ENCODE measurements at regions not wholly inside any gene's neighbourhood (a gene's known extent, or its start where the extent isn't known, plus 50 kb on each side); places are given as distances from the start of the nearest gene placed in this dataset.

DNA sequence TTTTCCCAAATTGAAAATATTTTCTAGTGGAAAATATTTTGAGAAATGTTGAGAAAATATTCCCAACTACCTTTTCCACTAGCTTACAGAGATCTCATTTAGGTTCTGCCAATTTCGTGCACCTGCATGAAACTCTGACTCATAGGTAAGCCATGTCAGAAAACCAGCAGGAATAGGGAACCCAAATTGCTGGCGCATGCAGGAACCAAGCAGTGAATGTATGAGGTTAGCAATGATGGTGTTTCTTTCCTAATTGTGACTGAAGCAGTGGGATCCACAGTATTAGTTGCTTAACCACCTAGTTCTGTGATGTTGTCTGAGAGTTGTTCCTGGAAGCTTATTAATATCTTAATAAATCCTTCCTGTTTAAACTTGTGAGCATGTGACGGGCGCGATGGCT is 381.0 kb upstream of the TRAM1L1 start:
- intact Hi-C loops (cut with micrococcal nuclease), result no loop called here
- no peak for ATAC-seq
- no peak overlapping the region for H3K9ac ChIP-seq (ENCODE audit: low read length)

DNA sequence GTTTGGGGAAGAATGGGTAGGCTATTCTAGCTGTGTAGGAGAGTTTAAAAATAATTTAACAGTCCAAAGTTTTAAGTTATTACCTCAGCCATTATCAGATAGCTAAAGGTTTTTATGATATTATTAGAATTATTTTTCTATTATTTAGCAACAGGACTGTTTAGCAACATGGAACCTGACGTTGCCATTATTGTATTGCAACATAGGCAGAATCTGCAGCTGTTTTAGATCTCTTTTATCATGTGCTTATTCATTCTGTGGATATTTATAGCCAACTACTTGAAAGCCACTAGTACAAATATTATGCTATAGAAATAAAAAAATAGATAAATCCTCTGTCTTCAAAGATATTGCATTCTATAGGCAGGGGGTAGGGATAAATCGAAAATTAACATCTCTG is 382.0 kb upstream of the TRAM1L1 start:
- ATAC-seq (no peak), DNase-seq (no peak)
- H3K4me2 ChIP-seq (ENCODE audit: low read length), result no peak overlapping the region
- H4K20me1 ChIP-seq (ENCODE audit: low read length), result no peaks in the 10 kb centered on the region
- no TSS peak for BruUV-seq (replicated peaks)
- H3K9me2 ChIP-seq (replicated peaks; ENCODE audit: low read length), result no peaks in the 10 kb centered on the region
- no peak overlapping the region for H3K4me3 ChIP-seq (ENCODE audit: low read length)
- no peaks in the 10 kb centered on the region for H3K36me3 ChIP-seq (ENCODE audit: low read depth, low read length)
- no peak for TF ChIP-seq EZH2phosphoT487 (IDR thresholded peaks at IDR 0.05; ENCODE audit: borderline replicate concordance, low read length)
- TF ChIP-seq, protein P1, sequence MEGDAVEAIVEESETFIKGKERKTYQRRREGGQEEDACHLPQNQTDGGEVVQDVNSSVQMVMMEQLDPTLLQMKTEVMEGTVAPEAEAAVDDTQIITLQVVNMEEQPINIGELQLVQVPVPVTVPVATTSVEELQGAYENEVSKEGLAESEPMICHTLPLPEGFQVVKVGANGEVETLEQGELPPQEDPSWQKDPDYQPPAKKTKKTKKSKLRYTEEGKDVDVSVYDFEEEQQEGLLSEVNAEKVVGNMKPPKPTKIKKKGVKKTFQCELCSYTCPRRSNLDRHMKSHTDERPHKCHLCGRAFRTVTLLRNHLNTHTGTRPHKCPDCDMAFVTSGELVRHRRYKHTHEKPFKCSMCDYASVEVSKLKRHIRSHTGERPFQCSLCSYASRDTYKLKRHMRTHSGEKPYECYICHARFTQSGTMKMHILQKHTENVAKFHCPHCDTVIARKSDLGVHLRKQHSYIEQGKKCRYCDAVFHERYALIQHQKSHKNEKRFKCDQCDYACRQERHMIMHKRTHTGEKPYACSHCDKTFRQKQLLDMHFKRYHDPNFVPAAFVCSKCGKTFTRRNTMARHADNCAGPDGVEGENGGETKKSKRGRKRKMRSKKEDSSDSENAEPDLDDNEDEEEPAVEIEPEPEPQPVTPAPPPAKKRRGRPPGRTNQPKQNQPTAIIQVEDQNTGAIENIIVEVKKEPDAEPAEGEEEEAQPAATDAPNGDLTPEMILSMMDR (conservative IDR thresholded peaks at IDR 0.05; ENCODE audit: low read depth, low read length), result no peak
- no peak for TF ChIP-seq EZH2 (IDR thresholded peaks at IDR 0.05; ENCODE audit: low read length, unreplicated experiment)
- no peaks in the 10 kb centered on the region for H3K4me1 ChIP-seq (ENCODE audit: insufficient read depth, low read length)
- no peaks in the 10 kb centered on the region for H3K9me3 ChIP-seq (ENCODE audit: low read length)
- no peak overlapping the region for H2AFZ ChIP-seq (ENCODE audit: low read length)
- H3F3A ChIP-seq (ENCODE audit: low read length, unreplicated experiment), result no peaks in the 10 kb centered on the region
- intact Hi-C loops (cut with micrococcal nuclease), result no loop called here
- POLR2A ChIA-PET (ENCODE audit: unreplicated experiment), result no interaction called here
- H3K79me2 ChIP-seq (ENCODE audit: low read length), result no peaks in the 10 kb centered on the region
- no peak overlapping the region for H3K9ac ChIP-seq (ENCODE audit: low read length)
- H3K27ac ChIP-seq (ENCODE audit: low read length), result no peak overlapping the region
- CTCF ChIA-PET, result no interaction called here
- H3K27me3 ChIP-seq (ENCODE audit: low read length), result no peaks in the 10 kb centered on the region

More for the DNA sequence above, 381.0 kb upstream of the TRAM1L1 start:
- H3K9me2 ChIP-seq (replicated peaks; ENCODE audit: low read length), result no peaks in the 10 kb centered on the region
- H3F3A ChIP-seq (ENCODE audit: low read length, unreplicated experiment), result no peaks in the 10 kb centered on the region
- H3K27ac ChIP-seq (ENCODE audit: low read length), result no peak overlapping the region
- no TSS peak for BruUV-seq (replicated peaks)
- no peak overlapping the region for H3K4me3 ChIP-seq (ENCODE audit: low read length)
- CTCF ChIA-PET, result no interaction called here
- TF ChIP-seq, protein P1 (conservative IDR thresholded peaks at IDR 0.05; ENCODE audit: low read depth, low read length), result no peak
- TF ChIP-seq EZH2 (IDR thresholded peaks at IDR 0.05; ENCODE audit: low read length, unreplicated experiment) (no peak), EZH2phosphoT487 (IDR thresholded peaks at IDR 0.05; ENCODE audit: borderline replicate concordance, low read length) (no peak)
- no peak overlapping the region for H2AFZ ChIP-seq (ENCODE audit: low read length)
- DNase-seq, result peak; percentile 46
- POLR2A ChIA-PET (ENCODE audit: unreplicated experiment), result no interaction called here
- no peaks in the 10 kb centered on the region for H3K27me3 ChIP-seq (ENCODE audit: low read length)
- H3K36me3 ChIP-seq (ENCODE audit: low read depth, low read length), result no peaks in the 10 kb centered on the region
- no peaks in the 10 kb centered on the region for H3K4me1 ChIP-seq (ENCODE audit: insufficient read depth, low read length)
- H3K79me2 ChIP-seq (ENCODE audit: low read length), result no peaks in the 10 kb centered on the region
- no peaks in the 10 kb centered on the region for H3K9me3 ChIP-seq (ENCODE audit: low read length)
- no peak overlapping the region for H3K4me2 ChIP-seq (ENCODE audit: low read length)
- H4K20me1 ChIP-seq (ENCODE audit: low read length), result no peaks in the 10 kb centered on the region

DNA sequence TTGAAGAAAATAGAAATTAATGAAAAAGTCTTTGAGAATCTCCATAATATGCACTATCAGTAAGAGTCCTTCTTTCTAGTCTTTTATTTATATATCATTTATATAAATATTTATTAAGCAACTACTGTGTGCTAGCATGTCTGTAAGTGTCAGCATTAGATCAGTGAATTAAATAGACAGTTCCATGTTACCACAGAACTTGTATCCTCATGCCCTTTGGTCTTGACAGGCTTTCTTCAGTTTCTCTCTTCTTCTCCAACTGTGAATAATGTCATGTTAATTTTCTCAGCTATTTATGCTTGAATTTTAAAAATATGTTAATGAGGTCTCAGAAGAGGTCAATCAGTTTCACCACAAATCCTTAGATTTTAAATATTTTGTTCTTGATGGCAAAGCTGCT is 389.6 kb upstream of the TRAM1L1 start:
- Histone ChIP-seq H3F3A (ENCODE audit: low read length, unreplicated experiment) (no peaks in the 10 kb centered on the region), H3K9me3 (ENCODE audit: low read length) (no peaks in the 10 kb centered on the region), H3K4me1 (ENCODE audit: insufficient read depth, low read length) (no peaks in the 10 kb centered on the region), H4K20me1 (ENCODE audit: low read length) (no peaks in the 10 kb centered on the region), H3K4me2 (ENCODE audit: low read length) (no peak overlapping the region), H3K9ac (ENCODE audit: low read length) (no peak overlapping the region), H3K36me3 (ENCODE audit: low read depth, low read length) (no peaks in the 10 kb centered on the region), H3K4me3 (ENCODE audit: low read length) (no peak overlapping the region), H3K27me3 (ENCODE audit: low read length) (no peaks in the 10 kb centered on the region), H3K9me2 (replicated peaks; ENCODE audit: low read length) (no peaks in the 10 kb centered on the region), H3K79me2 (ENCODE audit: low read length) (no peaks in the 10 kb centered on the region), H2AFZ (ENCODE audit: low read length) (0 out of 2 replicates have a peak overlapping the region, but pooled peaks have one; percentile 34), H3K27ac (ENCODE audit: low read length) (no peak overlapping the region)
- CTCF ChIA-PET, result no interaction called here
- ATAC-seq (no peak), DNase-seq (no peak)
- intact Hi-C loops (cut with micrococcal nuclease), result no loop called here
- TF ChIP-seq, protein P1 (conservative IDR thresholded peaks at IDR 0.05; ENCODE audit: low read depth, low read length), result no peak
- TF ChIP-seq EZH2 (IDR thresholded peaks at IDR 0.05; ENCODE audit: low read length, unreplicated experiment) (no peak), EZH2phosphoT487 (IDR thresholded peaks at IDR 0.05; ENCODE audit: borderline replicate concordance, low read length) (no peak)
- no TSS peak for BruUV-seq (replicated peaks)
- POLR2A ChIA-PET (ENCODE audit: unreplicated experiment), result no interaction called here

Data from PC-3 (cell line).